ENCODE measurements at regions not wholly inside any gene's neighbourhood (a gene's known extent, or its start where the extent isn't known, plus 50 kb on each side); places are given as distances from the start of the nearest gene placed in this dataset.

- no peak for FAIRE-seq
Measured at GRCh38 chrX:26334232-26334631, 118.3 kb downstream of the MAGEB5 start.

GRCh38 chrX:26328608-26329319 lies 112.8 kb downstream of the MAGEB5 start:
- no peak for FAIRE-seq

- no peak for FAIRE-seq
Measured at GRCh38 chrX:26309262-26309661, 93.3 kb downstream of the MAGEB5 start.

- no peak for FAIRE-seq
Measured at GRCh38 chrX:26295425-26295824, 79.5 kb downstream of the MAGEB5 start.

- FAIRE-seq: no peak
Measured at GRCh38 chrX:26286836-26287235, 70.9 kb downstream of the MAGEB5 start.

Measured in islet of Langerhans (tissue), 1 donor.